Kidney (tissue), 13 donors: ENCODE measurements at regions not wholly inside any gene's neighbourhood (a gene's known extent, or its start where the extent isn't known, plus 50 kb on each side); places are given as distances from the start of the nearest gene placed in this dataset.

Experiments used
- DNase-seq, 5 donors: peaks; one replicate each; pipeline ENCODE4 v3.0.0-alpha.2; 2013 to 2020
- FAIRE-seq: peaks from 2 replicates; lab custom pipeline; 2012; peaks lifted over from hg19 to GRCh38; lab: Jason Lieb, UNC
- H3K27ac ChIP-seq, 2 donors: one replicate each; pipeline ENCODE4 v1.7.0; 2013; ENCODE audit warnings: low read depth in 2 of 2, low read length in 2 of 2, inconsistent platforms in 1 of 2
- H3K27me3 ChIP-seq: one replicate; pipeline ENCODE4 v1.7.1; 2013; ENCODE audit warnings: low read length, inconsistent platforms; ENCODE audit not compliant: control insufficient read depth, insufficient read depth
- H3K36me3 ChIP-seq, 3 donors: one replicate each; pipeline versions ENCODE4 v1.7.0 to v1.7.1; 2013; ENCODE audit warnings: low read length in 3 of 3, control low read depth in 1 of 3, inconsistent platforms in 1 of 3; ENCODE audit not compliant: insufficient read depth in 3 of 3, control insufficient read depth in 2 of 3
- H3K4me1 ChIP-seq, 3 donors: one replicate each; pipeline versions ENCODE4 v1.7.0 to v1.7.1; 2013; ENCODE audit warnings: low read length in 3 of 3, inconsistent platforms in 1 of 3, low read depth in 1 of 3; ENCODE audit not compliant: control insufficient read depth in 2 of 3, insufficient read depth in 2 of 3
- H3K4me3 ChIP-seq, 3 donors: one replicate each; pipeline versions ENCODE4 v1.7.0 to v1.8.1; 2013; ENCODE audit warnings: low read length in 3 of 3, control low read depth in 1 of 3, inconsistent platforms in 1 of 3
- H3K9ac ChIP-seq, 3 donors: one replicate each; pipeline versions ENCODE4 v1.7.0 to v1.7.1; 2013; ENCODE audit warnings: low read length in 3 of 3, control low read depth in 1 of 3, inconsistent platforms in 1 of 3
- H3K9me3 ChIP-seq, 3 donors: one replicate each; pipeline versions ENCODE4 v1.7.0 to v1.7.1; 2013; ENCODE audit warnings: low read length in 3 of 3, control low read depth in 1 of 3, inconsistent platforms in 1 of 3; ENCODE audit not compliant: control insufficient read depth in 2 of 3, insufficient read depth in 1 of 3
- intact Hi-C: fragments of 100-400 bp; cut with DNase I; formaldehyde crosslinking; loops from one replicate; pipeline ENCODE4 v1.11.1; 2022
- TF ChIP-seq, protein P1 (sequence below): IDR thresholded peaks from 3 replicates; pipeline ENCODE4 v1.5.1; 2012; ENCODE audit warnings: mild to moderate bottlenecking, moderate library complexity, borderline replicate concordance; ENCODE audit not compliant: insufficient read depth; ENCODE audit errors: extremely low read depth
- donor health status: control.
- donor health status: control.
- donor health status: control.
- donor health status: control.
- donor health status: control.
- donor health status: DM: yes; HTN: yes; CAD: no.
- donor health status: Normal renal cell carcinoma (clear cell type).

- no peaks in the 10 kb centered on the region for H3K27me3 ChIP-seq
- TF ChIP-seq, protein P1, sequence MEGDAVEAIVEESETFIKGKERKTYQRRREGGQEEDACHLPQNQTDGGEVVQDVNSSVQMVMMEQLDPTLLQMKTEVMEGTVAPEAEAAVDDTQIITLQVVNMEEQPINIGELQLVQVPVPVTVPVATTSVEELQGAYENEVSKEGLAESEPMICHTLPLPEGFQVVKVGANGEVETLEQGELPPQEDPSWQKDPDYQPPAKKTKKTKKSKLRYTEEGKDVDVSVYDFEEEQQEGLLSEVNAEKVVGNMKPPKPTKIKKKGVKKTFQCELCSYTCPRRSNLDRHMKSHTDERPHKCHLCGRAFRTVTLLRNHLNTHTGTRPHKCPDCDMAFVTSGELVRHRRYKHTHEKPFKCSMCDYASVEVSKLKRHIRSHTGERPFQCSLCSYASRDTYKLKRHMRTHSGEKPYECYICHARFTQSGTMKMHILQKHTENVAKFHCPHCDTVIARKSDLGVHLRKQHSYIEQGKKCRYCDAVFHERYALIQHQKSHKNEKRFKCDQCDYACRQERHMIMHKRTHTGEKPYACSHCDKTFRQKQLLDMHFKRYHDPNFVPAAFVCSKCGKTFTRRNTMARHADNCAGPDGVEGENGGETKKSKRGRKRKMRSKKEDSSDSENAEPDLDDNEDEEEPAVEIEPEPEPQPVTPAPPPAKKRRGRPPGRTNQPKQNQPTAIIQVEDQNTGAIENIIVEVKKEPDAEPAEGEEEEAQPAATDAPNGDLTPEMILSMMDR, result no peak
- intact Hi-C loops, result no loop called here
- DNase-seq (no peak), FAIRE-seq (no peak)
- H3K9me3 ChIP-seq, result no peaks in the 10 kb centered on the region
- H3K36me3 ChIP-seq, result no peaks in the 10 kb centered on the region
- H3K9ac ChIP-seq, result no peak overlapping the region
- H3K27ac ChIP-seq, result no peak overlapping the region
- H3K4me3 ChIP-seq, result no peak overlapping the region
- H3K4me1 ChIP-seq, result no peaks in the 10 kb centered on the region
These were observed 97.9 kb upstream of the SYT6 start for GRCh38 chr1:114251573-114251939.

DNA sequence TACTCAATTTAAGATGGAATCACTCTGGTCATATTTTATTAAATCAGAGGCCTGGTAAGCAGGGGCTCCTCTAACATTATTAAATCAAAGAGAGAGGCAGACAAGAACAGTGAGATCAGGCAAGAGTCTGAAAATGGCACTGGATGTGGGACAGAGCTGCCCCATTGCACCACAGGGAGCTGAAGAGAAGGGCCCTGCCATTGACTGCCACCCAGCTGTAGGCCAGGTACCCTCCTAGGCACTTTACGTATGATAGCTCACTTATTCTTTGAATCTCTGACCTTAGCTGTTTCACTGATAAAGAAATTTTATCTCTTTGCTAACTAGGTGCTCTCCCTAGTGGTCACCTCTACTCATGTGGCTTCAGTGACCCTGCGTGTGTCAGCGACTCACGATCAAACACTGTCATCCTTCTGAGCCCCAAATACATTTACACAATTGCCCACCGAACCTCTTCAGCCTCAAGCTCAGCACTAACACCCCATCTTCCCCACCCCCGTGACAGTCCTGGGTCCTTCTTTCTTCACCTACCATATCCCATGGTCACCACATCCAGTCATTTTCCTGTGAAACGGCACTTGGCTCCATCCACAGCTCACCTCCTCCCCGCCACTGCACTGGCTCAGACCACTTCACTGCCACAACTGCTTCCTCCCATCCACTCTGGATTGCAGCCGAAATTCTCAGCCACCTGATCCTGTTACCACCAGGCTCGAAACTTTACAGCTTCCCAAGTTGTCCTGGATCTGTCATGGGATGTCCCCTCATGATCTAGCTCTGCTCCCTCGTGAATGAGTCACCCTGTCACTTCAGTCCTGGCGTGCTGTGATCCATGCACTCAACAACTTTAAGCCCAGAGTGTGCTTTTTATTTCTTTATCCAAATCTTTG, 97.3 kb upstream of the SYT6 start:
- no peaks in the 10 kb centered on the region for H3K4me1 ChIP-seq
- no peaks in the 10 kb centered on the region for H3K36me3 ChIP-seq

DNA sequence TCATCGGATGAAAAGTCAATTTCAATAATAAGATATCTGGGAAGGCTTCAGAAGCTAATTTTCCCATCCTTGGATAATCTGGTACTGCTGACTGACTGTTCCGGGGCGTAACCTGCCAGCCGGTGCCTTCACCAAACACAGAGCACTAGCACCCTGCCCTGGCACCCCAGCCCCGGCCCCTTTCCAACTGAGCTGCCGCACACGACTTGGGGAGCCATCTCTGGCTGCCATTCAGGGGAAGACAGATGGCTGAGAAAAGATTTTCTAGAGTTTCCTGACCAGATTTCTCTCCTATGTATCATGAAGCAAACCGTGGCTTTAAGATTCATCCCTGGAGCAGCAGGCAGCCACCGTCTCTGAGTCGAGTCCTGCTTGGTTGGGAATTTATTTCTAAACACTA, 96.0 kb upstream of the SYT6 start:
- FAIRE-seq (no peak), DNase-seq (no peak)
- intact Hi-C loops, result no loop called here
- TF ChIP-seq, protein P1, result no peak
- no peaks in the 10 kb centered on the region for H3K27me3 ChIP-seq
- H3K9ac ChIP-seq, result no peak overlapping the region
- H3K9me3 ChIP-seq, result no peaks in the 10 kb centered on the region
- no peaks in the 10 kb centered on the region for H3K36me3 ChIP-seq
- no peak overlapping the region for H3K4me3 ChIP-seq
- no peak overlapping the region for H3K27ac ChIP-seq
- H3K4me1 ChIP-seq, result no peaks in the 10 kb centered on the region

More for the DNA sequence above, 97.3 kb upstream of the SYT6 start:
- TF ChIP-seq, protein P1, result no peak
- FAIRE-seq (no peak), DNase-seq (no peak)
- no peaks in the 10 kb centered on the region for H3K27me3 ChIP-seq
- H3K9me3 ChIP-seq, result no peaks in the 10 kb centered on the region
- intact Hi-C loops, result no loop called here
- no peak overlapping the region for H3K9ac ChIP-seq
- no peak overlapping the region for H3K27ac ChIP-seq
- H3K4me3 ChIP-seq, result no peak overlapping the region
